ENCODE measurements at regions not wholly inside any gene's neighbourhood (a gene's known extent, or its start where the extent isn't known, plus 50 kb on each side); places are given as distances from the start of the nearest gene placed in this dataset.

- TF ChIP-seq POLR2AphosphoS5 (IDR thresholded peaks at IDR 0.05): no peak
- no peak for TF ChIP-seq CTCF (IDR thresholded peaks at IDR 0.05; ENCODE audit: poor library complexity, severe bottlenecking)
- no peak for TF ChIP-seq EP300 (conservative IDR thresholded peaks at IDR 0.05; ENCODE audit: poor library complexity, severe bottlenecking)
- TF ChIP-seq EZH2 (IDR thresholded peaks at IDR 0.05; ENCODE audit: borderline replicate concordance, insufficient read depth, low read length, poor library complexity, severe bottlenecking): no peak
- no peak for TF ChIP-seq MXI1 (conservative IDR thresholded peaks at IDR 0.05; ENCODE audit: poor library complexity, severe bottlenecking)
- TF ChIP-seq, protein P1, sequence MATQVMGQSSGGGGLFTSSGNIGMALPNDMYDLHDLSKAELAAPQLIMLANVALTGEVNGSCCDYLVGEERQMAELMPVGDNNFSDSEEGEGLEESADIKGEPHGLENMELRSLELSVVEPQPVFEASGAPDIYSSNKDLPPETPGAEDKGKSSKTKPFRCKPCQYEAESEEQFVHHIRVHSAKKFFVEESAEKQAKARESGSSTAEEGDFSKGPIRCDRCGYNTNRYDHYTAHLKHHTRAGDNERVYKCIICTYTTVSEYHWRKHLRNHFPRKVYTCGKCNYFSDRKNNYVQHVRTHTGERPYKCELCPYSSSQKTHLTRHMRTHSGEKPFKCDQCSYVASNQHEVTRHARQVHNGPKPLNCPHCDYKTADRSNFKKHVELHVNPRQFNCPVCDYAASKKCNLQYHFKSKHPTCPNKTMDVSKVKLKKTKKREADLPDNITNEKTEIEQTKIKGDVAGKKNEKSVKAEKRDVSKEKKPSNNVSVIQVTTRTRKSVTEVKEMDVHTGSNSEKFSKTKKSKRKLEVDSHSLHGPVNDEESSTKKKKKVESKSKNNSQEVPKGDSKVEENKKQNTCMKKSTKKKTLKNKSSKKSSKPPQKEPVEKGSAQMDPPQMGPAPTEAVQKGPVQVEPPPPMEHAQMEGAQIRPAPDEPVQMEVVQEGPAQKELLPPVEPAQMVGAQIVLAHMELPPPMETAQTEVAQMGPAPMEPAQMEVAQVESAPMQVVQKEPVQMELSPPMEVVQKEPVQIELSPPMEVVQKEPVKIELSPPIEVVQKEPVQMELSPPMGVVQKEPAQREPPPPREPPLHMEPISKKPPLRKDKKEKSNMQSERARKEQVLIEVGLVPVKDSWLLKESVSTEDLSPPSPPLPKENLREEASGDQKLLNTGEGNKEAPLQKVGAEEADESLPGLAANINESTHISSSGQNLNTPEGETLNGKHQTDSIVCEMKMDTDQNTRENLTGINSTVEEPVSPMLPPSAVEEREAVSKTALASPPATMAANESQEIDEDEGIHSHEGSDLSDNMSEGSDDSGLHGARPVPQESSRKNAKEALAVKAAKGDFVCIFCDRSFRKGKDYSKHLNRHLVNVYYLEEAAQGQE (IDR thresholded peaks at IDR 0.05; ENCODE audit: borderline replicate concordance): no peak
- no peak for TF ChIP-seq TAF1 (IDR thresholded peaks at IDR 0.05; ENCODE audit: low read depth)
- TF ChIP-seq RAD21 (conservative IDR thresholded peaks at IDR 0.05): no peak
- no peak for TF ChIP-seq SMC3 (conservative IDR thresholded peaks at IDR 0.05; ENCODE audit: poor library complexity)
Measured at GRCh38 chr3:6172871-6173642, 687.9 kb upstream of the GRM7 start.
